ENCODE measurements at regions not wholly inside any gene's neighbourhood (a gene's known extent, or its start where the extent isn't known, plus 50 kb on each side); places are given as distances from the start of the nearest gene placed in this dataset.
"Not testable (repeated sequence)": the region's sequence is repeated elsewhere in the genome, so short reads cannot be mapped to it uniquely, and the experiment has no call there.

GRCh38 chr21:43287795-43288755, 119.3 kb downstream of the CRYAA start:
- DNase-seq = no peak

GRCh38 chr21:43287111-43287760, 118.4 kb downstream of the CRYAA start:
- DNase-seq = no peak

DNA sequence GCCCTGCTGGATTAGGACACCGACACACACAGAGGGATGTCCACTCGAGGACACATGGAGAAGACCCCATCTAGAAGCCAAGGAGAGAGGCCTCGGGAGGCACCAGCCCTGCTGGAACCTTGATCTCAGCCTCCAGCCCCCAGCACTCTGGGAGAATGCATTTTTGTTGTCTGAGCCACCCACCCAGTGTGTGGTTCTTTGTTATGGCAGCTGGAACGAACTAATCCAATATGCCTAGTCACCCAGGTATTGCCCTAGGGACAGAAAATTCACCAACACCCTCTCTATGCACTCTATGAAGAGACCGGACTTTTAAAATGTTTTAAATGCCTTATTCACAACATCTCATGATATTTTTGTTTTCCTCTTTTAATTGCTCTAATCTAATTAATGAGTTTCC, 117.4 kb downstream of the CRYAA start:
- no peak for DNase-seq

DNA sequence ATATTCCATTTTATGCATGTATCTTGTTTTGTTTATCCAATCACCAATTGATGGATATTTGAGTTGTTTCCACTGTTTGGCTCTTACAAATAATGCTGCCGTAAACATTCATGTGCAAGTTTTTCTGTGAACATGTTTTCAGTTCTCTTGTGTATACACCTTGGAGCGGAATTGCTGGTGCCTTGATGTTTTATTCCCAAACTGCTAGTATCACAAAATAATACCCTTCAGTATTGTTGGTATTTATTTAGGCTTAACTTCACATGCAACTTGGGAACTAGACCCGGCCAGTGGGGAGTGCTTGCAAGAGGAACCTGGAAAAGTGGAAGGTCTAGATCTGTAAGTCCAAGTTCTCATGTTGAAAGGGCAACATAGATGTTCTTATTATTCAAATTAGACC, 115.9 kb downstream of the CRYAA start:
- DNase-seq = no peak

- DNase-seq = no peak
These were observed 115.4 kb downstream of the CRYAA start for GRCh38 chr21:43284238-43284637.

- DNase-seq = not testable (repeated sequence)
These were observed 115.1 kb downstream of the CRYAA start for GRCh38 chr21:43283925-43284221.

DNA sequence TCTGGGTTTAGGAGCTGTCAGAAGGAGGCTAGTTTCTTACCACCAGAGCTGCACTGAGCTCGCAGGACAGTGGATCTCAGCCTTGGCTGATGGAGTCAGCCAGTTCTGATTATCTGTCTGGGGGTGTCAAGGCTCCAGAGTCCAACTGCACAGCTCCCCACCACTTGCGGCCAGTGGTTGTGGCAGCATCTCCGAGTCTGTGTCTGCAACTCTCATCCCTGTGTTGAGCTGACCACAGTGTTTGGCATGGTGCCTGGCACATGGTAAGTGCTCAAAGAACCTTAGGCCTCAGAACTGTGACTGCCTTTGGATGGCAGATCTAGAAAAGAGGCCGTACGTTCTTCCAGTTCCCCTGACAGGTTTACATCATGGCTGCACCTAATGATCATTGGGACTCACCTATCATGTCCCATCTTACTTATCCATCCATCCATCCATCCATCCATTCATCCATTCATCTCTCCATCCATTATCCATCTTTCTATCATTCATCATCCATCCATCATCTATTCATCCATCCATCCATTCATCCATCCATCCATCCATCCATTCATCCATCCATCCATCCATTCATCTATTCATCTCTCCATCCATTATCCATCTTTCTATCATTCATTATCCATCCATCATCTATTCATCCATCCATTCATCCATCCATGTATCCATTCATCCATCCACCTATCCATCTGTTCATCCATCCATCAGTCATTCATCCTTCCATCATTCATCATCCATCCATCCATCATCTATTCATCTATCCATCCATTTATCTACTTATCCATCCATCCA, 114.5 kb downstream of the CRYAA start:
- no peak for DNase-seq

DNA sequence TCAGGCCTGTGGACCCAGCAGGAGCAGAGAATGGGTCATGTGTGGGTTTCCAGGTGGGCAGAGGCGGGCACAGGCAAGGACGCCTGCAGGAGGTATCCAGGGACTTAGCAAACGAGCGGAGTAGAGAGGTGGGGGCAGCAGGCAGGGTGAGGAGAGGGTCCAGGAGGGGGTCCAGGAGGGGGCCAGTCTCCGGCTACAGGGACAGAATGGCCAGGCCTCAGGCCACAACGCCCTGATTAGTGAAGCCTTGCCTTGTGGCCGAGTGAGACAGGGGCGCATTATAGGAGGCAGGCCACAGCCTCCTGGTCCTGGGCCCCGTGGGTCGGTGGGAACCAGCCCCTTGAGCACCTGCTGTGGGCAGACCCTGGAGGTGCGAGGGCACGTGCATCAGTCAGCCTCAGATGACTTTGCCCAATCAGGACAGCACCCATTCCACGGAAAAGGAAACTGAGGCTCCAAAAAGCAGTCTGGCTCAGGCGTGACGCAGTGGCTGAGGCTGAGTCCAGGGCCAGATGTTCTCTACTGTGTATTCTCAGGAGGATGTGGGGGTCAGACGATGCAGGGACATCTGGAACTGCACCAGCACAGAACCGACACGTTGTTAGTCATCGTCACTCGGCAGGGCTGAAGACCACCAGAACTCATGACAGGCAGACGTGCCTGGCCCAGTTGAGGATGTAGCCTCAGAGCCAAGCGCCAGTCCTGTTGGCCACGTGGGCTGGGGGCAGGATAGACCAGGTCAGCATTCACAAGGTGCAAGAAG, 113.7 kb downstream of the CRYAA start:
- no peak for DNase-seq

- DNase-seq = no peak
These were observed 113.0 kb downstream of the CRYAA start for GRCh38 chr21:43281661-43282357.

- no peak for DNase-seq
These were observed 112.3 kb downstream of the CRYAA start for GRCh38 chr21:43280949-43281633.

DNA sequence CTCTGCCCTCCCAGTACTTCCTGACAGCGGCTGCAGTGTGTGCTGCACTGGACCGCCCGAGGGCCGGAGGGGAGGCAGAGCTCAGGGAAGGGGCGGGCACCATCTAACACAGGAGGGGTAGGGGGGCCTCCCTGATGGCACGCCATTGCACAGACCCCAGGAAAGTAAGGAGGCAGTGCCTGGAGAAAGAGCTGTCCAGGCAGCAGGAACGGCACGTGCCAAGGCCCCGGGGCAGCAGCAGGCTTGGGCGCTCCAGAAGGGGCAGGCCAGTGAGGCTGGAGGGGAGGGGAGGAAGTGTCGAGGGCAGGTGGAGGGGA, 110.7 kb downstream of the CRYAA start:
- DNase-seq = no peak

GRCh38 chr21:43278766-43279577, 110.2 kb downstream of the CRYAA start:
- no peak for DNase-seq

- no peak for DNase-seq
These were observed 109.6 kb downstream of the CRYAA start for GRCh38 chr21:43278359-43278758.

DNA sequence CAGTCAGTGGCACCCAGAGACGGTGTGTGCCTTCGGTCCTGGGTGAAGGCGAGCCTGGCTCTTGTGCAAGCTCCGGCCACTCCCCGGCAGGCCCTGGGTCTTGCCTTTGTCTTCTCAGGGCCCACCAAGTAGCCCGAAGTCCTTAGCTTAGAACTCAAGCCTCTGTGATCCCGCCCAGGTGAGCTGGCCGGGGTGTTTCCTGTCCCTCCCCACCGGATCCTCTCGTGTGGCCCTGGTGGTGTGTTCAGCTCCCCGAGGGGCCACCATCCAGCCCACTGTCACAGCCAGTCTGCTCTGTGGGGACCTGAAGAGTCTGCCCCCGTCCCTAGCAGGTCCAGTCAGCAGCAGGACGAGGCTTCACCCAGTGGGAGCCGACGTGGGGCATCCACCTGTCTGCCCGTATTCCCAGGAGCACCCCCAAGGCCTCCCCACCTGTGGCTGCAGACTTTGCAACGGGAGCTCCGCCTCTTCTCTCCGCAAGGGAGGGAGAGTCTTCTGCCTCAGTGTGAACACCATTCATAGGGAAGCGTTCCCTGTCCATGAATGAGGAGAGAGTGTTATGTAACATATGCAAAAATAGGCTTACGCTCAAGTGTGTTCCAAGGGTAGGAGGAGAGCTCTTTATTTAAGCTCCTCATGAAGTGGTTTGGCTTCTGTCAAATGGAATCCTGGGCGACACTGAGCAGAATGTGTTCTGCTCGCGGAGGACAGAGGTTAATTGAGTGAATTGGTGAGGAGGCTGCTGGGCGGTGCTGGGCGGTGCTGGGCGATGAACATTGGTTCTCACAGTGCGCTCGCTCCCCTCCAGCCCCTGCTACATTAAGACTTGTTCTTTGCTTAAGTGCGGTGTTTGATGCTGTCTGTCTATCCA, 108.9 kb downstream of the CRYAA start:
- DNase-seq = no peak

GRCh38 chr21:43276811-43277210, 108.0 kb downstream of the CRYAA start:
- DNase-seq = no peak

- DNase-seq = no peak
These were observed 106.8 kb downstream of the CRYAA start for GRCh38 chr21:43275421-43276211.

GRCh38 chr21:43274946-43275310, 106.1 kb downstream of the CRYAA start:
- no peak for DNase-seq

All from occipital lobe (tissue), 1 donor.